HG02623 (cell line): ENCODE measurements at regions not wholly inside any gene's neighbourhood (a gene's known extent, or its start where the extent isn't known, plus 50 kb on each side); places are given as distances from the start of the nearest gene placed in this dataset.
"Not testable (repeated sequence)": the region's sequence is repeated elsewhere in the genome, so short reads cannot be mapped to it uniquely, and the experiment has no call there.

Source experiments
- ATAC-seq: cut with Tn5 transposase; IDR thresholded peaks from one replicate; pipeline ENCODE4 v1.9.1; 2021; ENCODE audit warnings: moderate library complexity; ENCODE audit not compliant: unreplicated experiment

GRCh38 chr11:34756591-34756990, 135.7 kb downstream of the EHF start:
- no peak for ATAC-seq

GRCh38 chr11:34755671-34756070, 134.8 kb downstream of the EHF start:
- ATAC-seq: no peak

- no peak for ATAC-seq
These were observed 133.4 kb downstream of the EHF start for GRCh38 chr11:34754171-34754823.

GRCh38 chr11:34750692-34751405, 130.0 kb downstream of the EHF start:
- ATAC-seq: no peak

- no peak for ATAC-seq
These were observed 129.1 kb downstream of the EHF start for GRCh38 chr11:34749666-34750659.

- no peak for ATAC-seq
These were observed 127.1 kb downstream of the EHF start for GRCh38 chr11:34748036-34748435.

- ATAC-seq: no peak
These were observed 126.4 kb downstream of the EHF start for GRCh38 chr11:34747251-34747650.

- no peak for ATAC-seq
These were observed 124.3 kb downstream of the EHF start for GRCh38 chr11:34745195-34745594.

- no peak for ATAC-seq
These were observed 123.6 kb downstream of the EHF start for GRCh38 chr11:34744511-34744910.

- ATAC-seq: no peak
These were observed 117.3 kb downstream of the EHF start for GRCh38 chr11:34738237-34738636.

- ATAC-seq: no peak
These were observed 111.9 kb downstream of the EHF start for GRCh38 chr11:34732831-34733230.

GRCh38 chr11:34731603-34732002, 110.7 kb downstream of the EHF start:
- ATAC-seq: no peak

- ATAC-seq: no peak
These were observed 109.8 kb downstream of the EHF start for GRCh38 chr11:34730544-34731295.

- no peak for ATAC-seq
These were observed 107.7 kb downstream of the EHF start for GRCh38 chr11:34728609-34729008.

- ATAC-seq: no peak
These were observed 106.4 kb downstream of the EHF start for GRCh38 chr11:34727228-34727737.

- no peak for ATAC-seq
These were observed 104.1 kb downstream of the EHF start for GRCh38 chr11:34724973-34725372.

GRCh38 chr11:34721646-34722045, 100.8 kb downstream of the EHF start:
- no peak for ATAC-seq

GRCh38 chr11:34719303-34719848, 98.5 kb downstream of the EHF start:
- no peak for ATAC-seq

GRCh38 chr11:34713631-34714030, 92.7 kb downstream of the EHF start:
- not testable (repeated sequence) for ATAC-seq
